ENCODE measurements at regions not wholly inside any gene's neighbourhood (a gene's known extent, or its start where the extent isn't known, plus 50 kb on each side); places are given as distances from the start of the nearest gene placed in this dataset.
"Not testable (repeated sequence)": the region's sequence is repeated elsewhere in the genome, so short reads cannot be mapped to it uniquely, and the experiment has no call there.

DNA sequence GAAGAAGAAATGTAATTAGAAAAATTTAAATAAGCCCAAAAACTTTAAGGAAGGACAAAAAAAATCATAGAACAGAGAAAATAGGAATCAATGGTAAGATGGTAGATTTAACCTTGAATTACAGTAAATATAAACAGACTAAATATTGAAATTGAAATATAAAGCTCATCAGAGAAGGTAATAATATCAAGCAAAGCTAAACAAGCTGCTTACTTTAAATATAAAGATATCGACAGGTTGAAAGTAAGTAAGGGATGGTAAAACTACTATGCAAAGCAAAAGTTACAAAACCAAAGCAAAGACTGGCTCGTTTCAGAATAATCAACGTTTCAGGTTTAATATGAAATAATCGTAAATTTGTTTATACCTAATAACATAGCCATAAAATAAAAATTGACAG is 137.0 kb upstream of the KCNJ15 start:
- Histone ChIP-seq H3K9me2 (ENCODE audit: low read depth, low read length) (no peaks in the 10 kb centered on the region), H3K9ac (ENCODE audit: low read length) (no peak overlapping the region)

GRCh38 chr21:38120679-38120983 is 136.2 kb upstream of the KCNJ15 start:
- not testable (repeated sequence) for H3K4me3 ChIP-seq (ENCODE audit: low read depth, low read length, poor library complexity, severe bottlenecking); H4K20me1 ChIP-seq (ENCODE audit: insufficient read depth, low read length); H3K4me1 ChIP-seq (ENCODE audit: insufficient read depth, low read length, severe bottlenecking); H3K4me2 ChIP-seq (ENCODE audit: low read length); H3K79me2 ChIP-seq (ENCODE audit: insufficient read depth, low read length); H3K9me3 ChIP-seq (ENCODE audit: low read length); H3K9me2 ChIP-seq (ENCODE audit: low read depth, low read length); H3K27ac ChIP-seq (ENCODE audit: low read depth, low read length, poor library complexity, severe bottlenecking); H3F3A ChIP-seq (ENCODE audit: insufficient read depth, low read length); H3K9ac ChIP-seq (ENCODE audit: low read length); H3K36me3 ChIP-seq (ENCODE audit: insufficient read depth, low read length); H3K27me3 ChIP-seq (ENCODE audit: insufficient read depth, low read length); H2AFZ ChIP-seq (ENCODE audit: low read length)

More for the DNA sequence above, 137.0 kb upstream of the KCNJ15 start:
- H3K79me2 ChIP-seq (ENCODE audit: insufficient read depth, low read length) = no peaks in the 10 kb centered on the region
- H3K4me1 ChIP-seq (ENCODE audit: insufficient read depth, low read length, severe bottlenecking) = no peaks in the 10 kb centered on the region
- H3K4me3 ChIP-seq (ENCODE audit: low read depth, low read length, poor library complexity, severe bottlenecking) = no peak overlapping the region
- no peaks in the 10 kb centered on the region for H3F3A ChIP-seq (ENCODE audit: insufficient read depth, low read length)
- H3K9me3 ChIP-seq (ENCODE audit: low read length) = no peaks in the 10 kb centered on the region
- no peak overlapping the region for H2AFZ ChIP-seq (ENCODE audit: low read length)
- H3K36me3 ChIP-seq (ENCODE audit: insufficient read depth, low read length) = no peaks in the 10 kb centered on the region
- no peak for TF ChIP-seq EZH2 (IDR thresholded peaks at IDR 0.05; ENCODE audit: borderline replicate concordance, low read length)
- TF ChIP-seq, protein P1, sequence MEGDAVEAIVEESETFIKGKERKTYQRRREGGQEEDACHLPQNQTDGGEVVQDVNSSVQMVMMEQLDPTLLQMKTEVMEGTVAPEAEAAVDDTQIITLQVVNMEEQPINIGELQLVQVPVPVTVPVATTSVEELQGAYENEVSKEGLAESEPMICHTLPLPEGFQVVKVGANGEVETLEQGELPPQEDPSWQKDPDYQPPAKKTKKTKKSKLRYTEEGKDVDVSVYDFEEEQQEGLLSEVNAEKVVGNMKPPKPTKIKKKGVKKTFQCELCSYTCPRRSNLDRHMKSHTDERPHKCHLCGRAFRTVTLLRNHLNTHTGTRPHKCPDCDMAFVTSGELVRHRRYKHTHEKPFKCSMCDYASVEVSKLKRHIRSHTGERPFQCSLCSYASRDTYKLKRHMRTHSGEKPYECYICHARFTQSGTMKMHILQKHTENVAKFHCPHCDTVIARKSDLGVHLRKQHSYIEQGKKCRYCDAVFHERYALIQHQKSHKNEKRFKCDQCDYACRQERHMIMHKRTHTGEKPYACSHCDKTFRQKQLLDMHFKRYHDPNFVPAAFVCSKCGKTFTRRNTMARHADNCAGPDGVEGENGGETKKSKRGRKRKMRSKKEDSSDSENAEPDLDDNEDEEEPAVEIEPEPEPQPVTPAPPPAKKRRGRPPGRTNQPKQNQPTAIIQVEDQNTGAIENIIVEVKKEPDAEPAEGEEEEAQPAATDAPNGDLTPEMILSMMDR (IDR thresholded peaks at IDR 0.05; ENCODE audit: low read length) = no peak
- H3K4me2 ChIP-seq (ENCODE audit: low read length) = no peak overlapping the region
- no peak overlapping the region for H3K27ac ChIP-seq (ENCODE audit: low read depth, low read length, poor library complexity, severe bottlenecking)
- H4K20me1 ChIP-seq (ENCODE audit: insufficient read depth, low read length) = no peaks in the 10 kb centered on the region
- H3K27me3 ChIP-seq (ENCODE audit: insufficient read depth, low read length) = no peaks in the 10 kb centered on the region

DNA sequence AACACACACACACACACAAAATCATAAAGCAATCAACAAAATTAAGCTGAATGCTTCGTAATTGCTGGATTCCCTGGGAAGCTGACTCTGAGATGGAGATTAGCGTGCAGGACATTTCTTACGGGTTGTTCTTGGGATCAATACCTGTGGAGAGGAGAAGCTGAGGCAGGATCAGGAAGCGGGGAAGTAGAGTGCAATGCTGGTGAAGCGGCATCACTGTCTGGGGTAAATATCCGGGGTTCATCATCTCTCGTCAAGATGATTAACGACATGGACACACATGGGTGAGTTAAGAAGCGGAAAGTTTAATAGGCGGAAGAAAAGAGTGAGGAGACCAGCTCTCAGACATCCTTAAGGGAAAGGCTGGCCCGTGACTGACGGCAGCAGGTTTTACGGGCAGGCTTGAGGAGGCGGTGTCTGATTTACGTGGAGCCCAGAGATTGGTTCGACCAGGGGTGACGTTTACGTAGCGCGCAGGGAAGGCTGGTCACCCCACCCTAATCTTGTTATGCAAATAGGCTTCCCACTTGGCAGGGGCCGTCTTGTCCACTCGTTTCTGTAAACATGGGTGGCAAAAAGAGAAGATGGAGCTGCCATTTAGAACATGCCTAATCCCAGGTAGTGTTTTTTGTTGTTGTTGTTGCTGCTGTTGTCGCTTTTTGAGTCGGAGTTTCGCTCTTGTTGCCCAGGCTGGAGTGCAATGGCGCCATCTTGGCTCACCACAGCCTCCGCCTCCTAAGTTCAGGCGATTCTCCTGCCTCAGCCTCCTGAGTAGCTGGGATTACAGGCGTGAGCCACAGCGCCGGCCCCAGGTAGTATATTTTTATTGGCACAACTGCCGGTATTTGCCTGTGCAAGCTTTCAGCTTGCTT is 135.6 kb upstream of the KCNJ15 start:
- H3K4me1 ChIP-seq (ENCODE audit: insufficient read depth, low read length, severe bottlenecking) = no peaks in the 10 kb centered on the region
- no peak overlapping the region for H3K9ac ChIP-seq (ENCODE audit: low read length)
- H2AFZ ChIP-seq (ENCODE audit: low read length) = no peak overlapping the region
- H3K9me3 ChIP-seq (ENCODE audit: low read length) = no peaks in the 10 kb centered on the region
- no peaks in the 10 kb centered on the region for H3K36me3 ChIP-seq (ENCODE audit: insufficient read depth, low read length)
- H4K20me1 ChIP-seq (ENCODE audit: insufficient read depth, low read length) = no peaks in the 10 kb centered on the region
- no peak overlapping the region for H3K4me3 ChIP-seq (ENCODE audit: low read depth, low read length, poor library complexity, severe bottlenecking)
- H3F3A ChIP-seq (ENCODE audit: insufficient read depth, low read length) = no peaks in the 10 kb centered on the region
- no peaks in the 10 kb centered on the region for H3K79me2 ChIP-seq (ENCODE audit: insufficient read depth, low read length)
- TF ChIP-seq, protein P1 (IDR thresholded peaks at IDR 0.05; ENCODE audit: low read length) = no peak
- no peak for TF ChIP-seq EZH2 (IDR thresholded peaks at IDR 0.05; ENCODE audit: borderline replicate concordance, low read length)
- no peaks in the 10 kb centered on the region for H3K9me2 ChIP-seq (ENCODE audit: low read depth, low read length)
- no peak overlapping the region for H3K4me2 ChIP-seq (ENCODE audit: low read length)
- H3K27me3 ChIP-seq (ENCODE audit: insufficient read depth, low read length) = no peaks in the 10 kb centered on the region
- H3K27ac ChIP-seq (ENCODE audit: low read depth, low read length, poor library complexity, severe bottlenecking) = no peak overlapping the region

Measured in OCI-LY1 (cell line).